ENCODE measurements at regions not wholly inside any gene's neighbourhood (a gene's known extent, or its start where the extent isn't known, plus 50 kb on each side); places are given as distances from the start of the nearest gene placed in this dataset.
"Not testable (repeated sequence)": the region's sequence is repeated elsewhere in the genome, so short reads cannot be mapped to it uniquely, and the experiment has no call there.

DNA sequence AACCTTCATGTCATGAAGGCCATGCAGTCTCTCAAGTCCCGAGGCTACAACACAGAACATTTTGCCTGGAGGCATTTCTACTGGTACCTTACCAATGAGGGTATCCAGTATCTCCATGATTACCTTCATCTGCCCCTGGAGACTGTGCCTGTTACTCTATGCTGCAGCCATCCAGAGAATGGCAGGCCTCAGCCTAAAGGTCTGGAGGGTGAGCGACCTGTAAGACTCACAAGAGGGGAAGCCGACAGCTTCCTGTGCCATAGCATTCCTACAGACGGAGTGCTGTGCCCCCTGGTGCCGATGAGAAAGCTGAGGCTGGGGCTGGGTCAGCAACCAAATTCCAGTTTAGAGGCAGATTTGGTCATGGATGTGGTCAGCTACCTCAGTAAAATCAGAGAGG is 51.3 kb upstream of the CADPS start:
- DNase-seq = no peak

DNA sequence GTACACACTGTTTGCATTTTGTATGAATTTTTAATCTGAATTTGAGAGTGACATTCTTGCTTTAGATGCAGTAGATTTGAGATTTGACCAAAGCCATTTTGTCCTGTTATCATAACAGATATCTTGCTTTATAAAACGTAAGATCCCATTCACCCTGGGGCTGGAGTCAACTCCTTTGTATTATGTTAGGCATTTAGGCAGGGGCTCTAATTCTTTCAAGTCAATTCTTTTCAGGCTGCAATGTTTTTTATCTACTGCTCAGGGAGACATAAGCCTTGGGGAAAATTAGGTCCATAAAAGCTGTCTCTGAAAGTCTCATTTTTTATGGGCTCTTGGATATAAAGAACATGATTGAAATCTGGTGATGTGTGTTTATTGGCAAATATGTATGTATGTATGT is 53.0 kb upstream of the CADPS start:
- no peak for DNase-seq

DNA sequence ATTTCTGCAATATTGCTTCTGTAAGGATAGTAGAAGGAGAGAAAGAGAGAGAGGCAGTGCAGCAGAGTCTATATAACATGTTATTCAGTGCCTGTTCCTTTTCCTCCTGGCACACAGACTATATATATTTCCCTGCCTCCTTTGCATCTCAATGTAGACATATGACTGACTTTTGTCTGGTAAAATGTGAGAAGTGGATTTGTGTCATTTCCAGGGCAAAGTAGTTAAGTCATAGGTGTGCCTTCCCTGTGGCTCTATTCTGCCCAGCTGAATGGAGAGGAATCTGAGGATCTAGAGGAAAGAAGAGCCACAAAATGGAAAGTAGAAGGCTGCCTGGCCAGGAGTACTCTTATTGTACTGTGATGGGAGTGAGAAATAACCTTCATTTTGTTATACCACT is 54.6 kb upstream of the CADPS start:
- no peak for DNase-seq

DNA sequence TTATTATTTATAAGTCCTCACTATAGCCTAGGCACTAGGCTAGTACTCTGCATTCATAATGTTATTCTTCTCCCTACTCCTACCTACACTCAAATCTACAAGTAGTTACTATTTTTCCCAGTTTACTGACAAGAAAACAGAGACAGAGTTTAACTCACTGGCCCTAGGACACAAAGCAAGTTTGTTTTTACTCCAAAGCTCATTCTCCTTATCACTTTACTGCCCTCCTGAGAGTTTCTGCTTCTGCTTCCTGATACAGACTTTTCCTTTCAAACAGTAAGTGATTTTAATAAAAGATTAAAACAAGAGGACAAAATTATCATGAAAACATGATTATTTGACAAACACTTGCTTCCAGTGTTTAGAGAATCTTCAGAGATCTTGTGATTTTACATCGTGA is 60.6 kb upstream of the CADPS start:
- DNase-seq = no peak

DNA sequence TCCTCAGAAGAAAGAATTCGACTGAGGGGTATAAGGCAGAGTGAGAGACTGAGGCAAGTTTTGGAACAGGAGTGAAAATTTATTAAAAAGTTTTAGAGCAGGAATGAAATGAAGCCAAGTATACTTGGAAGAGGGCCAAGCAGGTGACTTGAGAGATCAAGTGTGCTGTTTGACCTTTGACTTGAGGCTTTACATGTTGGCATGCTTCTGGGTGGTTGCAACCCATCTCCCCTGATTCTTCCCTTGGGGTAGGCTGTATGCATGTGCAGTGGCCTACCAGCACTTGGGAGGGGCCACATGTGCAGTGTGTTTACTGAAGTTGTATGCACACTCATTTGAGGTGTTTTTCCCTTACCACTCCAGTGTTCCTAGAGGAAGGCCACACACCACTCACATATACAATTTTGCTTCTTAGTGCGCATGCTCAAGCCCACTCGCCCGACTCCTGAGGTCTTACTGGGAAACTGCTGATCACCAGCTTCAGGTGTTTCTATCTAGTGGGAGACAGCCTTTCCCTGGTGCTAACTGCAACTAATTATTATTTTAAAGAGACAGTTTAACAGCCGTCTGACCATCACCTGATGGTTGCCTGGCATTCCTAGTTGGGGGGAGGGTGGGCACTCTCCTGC is 61.5 kb upstream of the CADPS start:
- DNase-seq = no peak

DNA sequence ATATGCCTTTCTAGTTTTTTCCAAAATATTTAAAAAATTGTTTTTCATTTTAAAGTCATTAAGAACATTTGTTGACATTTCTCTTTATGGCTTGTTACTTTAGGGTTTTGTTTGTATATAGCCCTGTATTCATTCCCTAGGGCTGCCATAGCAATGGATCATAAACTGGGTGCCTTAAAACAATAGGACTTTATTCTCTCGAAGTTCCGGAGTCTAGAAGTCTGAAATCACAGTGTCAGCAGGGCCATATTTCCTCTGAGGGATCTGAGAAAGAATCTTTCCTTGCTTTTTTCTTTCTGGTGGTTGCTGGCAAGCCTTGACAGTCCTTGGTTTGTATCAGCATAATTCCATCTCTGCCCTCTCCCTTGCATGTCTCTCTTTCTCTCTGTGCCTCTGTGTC is 63.4 kb upstream of the CADPS start:
- DNase-seq = no peak

DNA sequence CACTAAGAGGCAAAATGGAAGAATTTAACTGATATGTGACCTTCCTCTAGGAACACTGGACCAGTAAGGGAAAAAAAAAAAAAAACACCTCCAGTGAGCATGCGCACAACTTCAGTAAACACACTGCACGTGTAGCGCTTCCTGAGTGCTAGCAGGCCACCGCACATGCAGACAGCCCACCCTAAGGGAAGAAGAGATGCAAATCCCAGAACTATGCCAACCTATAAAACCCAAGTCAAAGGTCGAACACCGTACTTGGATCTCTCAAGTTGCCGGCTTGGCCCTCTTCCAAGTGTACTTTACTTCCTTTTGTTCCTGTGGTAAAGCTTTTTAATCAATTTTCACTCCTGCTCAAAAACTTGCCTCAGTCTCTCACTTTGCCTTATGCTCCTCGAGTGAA is 64.5 kb upstream of the CADPS start:
- DNase-seq = no peak

DNA sequence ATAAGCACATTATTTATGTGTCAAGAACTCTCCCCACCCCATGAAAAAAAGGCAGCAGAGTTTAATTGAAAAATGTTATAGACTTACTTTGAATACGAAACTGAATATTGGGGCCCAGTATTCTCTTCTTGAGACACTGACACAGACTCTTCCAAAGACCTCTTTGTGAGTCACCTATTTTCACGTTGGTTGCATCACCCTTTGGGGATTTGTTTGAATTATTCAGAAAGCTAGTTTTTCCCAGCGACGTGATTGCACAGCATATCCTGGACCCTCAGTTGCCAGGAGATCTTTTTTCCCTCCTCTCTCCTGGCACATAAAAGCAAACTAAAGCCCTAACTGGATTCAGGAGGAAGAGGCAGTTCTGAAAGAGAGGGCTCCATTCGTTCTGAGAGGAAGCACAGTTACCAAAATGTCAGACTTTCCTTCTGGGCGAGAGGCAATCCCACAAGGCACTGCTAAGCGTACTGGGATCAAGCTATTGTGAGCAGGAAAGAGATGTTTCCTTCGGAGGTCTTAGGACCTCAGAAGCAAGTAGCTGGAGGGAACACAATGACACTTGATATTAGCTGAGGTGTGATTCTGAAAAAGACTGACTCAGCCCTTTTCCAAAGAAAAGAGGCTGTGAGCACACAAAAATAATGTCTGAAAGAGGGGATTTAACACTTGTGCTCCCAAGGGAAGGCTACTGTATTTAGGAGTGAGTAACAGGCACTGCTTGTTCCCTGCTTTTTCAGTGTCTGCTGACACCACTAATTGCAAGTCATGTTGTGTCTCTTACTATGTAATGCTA is 65.8 kb upstream of the CADPS start:
- DNase-seq = peak; percentile 86

DNA sequence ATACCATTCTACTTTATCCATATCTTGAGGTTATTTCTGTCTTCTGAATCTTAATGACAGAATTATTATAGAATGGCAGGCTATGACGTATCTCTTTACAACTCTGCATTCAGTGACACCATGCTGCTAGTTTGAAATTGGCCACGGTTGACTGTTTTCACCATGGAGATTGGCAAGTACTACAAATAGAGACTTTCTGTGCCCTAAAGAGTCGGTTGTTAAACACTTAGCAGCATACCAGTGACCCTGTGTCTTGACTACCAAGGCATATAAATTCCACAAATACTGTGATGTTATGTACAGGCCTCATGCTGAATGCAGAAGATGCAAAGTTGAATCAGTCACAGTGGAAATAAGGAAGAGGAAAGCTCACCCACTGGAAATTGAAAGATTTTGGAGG is 67.0 kb upstream of the CADPS start:
- DNase-seq = no peak

DNA sequence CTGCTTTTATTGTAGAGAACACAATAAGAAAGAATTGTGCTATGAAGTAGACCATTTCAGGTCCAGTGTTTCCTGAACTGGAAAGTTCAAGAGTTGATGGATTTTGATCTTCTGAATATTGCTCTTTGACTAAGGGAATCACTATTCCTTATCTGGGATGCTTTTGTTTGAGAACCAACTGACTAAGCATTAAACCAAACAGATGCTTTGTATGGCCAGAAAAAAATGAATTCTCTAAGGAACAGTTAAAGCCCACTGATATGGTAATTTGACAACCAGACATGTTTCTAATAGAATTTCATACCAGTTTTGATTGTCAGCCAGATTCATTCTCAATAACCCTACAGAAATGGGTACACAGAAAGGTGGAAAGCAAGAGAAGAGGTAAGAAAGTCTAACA is 67.5 kb upstream of the CADPS start:
- no peak for DNase-seq

DNA sequence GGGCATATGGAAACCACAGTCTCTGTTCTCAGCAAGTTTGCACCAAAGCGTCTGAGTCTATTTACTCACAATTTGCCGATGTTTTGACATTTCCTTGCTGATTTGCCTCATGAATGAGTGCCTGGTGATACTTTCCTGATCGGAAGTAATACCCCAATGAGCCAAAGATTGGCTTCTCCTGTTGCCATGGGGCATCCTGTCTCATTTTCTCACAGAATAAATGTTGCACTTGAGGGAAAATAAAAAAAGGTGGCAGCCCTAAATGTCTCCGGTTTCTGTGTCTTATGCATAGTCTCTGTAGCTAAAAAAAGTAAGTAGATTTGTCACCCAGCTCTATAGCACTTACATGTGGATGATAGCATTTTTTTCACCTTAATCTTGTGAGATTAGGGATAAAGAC is 73.7 kb upstream of the CADPS start:
- no peak for DNase-seq

DNA sequence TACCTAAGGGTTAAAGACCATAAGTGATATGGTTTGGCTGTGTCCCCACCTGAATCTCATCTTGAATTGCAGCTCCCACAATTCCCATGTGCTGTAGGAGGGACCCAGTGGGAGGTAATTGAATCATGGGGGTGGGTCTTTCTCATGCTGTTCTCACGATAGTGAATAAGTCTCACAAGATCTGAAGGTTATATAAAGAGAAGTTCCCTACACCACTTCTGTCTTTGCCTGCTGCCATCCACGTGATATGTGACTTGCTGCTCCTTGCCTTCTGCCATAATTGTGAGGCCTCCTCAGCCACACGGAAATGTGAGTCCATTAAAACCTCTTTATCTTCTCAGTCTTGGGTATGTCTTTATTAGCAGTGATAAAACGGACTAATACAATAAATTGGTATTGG is 75.0 kb upstream of the CADPS start:
- no peak for DNase-seq

DNA sequence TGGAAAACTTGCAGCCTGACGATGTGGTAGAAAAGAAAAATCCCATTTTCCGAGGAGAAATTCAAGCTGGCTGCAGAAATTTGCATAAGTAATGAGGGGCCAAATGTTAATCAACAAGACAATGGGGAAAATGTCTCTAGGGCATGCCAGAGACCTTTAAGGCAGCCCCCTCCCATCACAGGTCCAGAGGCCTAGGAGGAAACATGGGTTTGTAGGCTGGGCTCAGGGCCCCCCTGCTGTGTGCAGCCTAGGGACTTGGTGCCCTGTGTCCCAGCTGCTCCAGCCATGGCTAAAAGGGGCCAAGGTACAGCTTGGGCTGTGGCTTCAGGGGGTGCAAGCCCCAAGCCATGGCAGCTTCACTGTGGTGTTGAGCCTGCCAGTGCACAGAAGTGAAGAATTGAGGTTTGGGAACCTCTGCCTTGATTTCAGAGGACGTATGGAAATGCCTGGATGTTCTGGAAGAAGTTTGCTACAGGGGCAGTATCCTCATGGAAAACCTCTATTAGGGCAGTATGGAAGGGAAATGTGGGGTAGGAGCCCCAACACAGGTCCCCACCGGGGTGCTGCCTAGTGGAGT is 75.9 kb upstream of the CADPS start:
- no peak for DNase-seq

DNA sequence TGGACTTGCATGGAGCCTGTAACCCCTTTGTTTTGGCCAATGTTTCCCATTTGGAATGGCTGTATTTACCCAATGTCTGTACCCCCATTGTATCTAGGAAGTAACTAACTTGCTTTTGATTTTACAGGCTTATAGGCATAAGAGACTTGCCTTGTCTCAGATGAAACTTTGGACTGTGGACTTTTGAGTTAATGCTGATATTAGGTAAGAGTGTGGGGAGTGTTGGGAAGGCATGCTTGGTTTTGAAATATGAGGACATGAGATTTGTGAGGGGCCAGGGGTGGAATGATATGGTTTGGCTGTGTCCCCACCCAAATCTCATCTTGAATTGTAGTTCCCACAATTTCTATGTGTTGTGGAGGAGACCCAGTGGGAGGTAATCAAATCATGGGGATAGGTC is 76.7 kb upstream of the CADPS start:
- not testable (repeated sequence) for DNase-seq

DNA sequence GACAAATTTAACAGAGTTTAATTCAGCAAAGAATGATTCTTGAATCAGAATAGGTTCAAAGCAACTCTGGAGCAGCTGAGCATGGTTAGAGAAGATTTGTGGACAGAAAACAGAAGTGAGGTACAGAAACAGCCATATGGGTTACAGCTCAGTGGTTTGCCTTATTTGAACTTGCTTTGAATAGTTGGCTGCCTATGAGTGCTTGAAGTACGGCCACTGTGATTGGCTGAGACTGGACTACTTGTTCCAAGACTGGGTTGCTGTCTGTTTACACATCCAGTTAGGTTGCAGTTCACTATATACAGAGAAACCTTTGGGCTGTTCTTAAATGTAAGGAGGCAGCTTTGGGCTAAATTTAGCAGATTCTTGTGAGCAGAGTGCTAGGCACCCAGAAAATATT is 79.4 kb upstream of the CADPS start:
- no peak for DNase-seq

DNA sequence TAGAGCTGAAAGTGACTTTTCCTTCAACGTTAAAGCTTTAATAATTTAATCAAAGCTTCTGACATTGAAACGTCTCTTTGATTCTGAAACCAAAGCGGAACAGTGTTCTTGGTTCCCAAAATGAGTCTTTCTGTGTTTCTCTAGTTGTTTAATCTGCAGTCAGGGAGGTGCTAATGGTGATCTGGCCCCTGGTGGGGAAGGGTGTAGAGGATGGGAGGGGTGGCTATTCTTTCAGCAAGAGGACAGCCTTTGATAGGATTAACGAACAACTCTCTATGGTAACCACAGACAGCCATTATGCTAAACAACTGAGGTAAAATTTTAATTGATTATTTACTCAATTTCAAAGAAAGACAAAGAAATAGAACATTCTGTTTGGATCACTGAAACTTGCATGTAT is 79.9 kb upstream of the CADPS start:
- DNase-seq = no peak

DNA sequence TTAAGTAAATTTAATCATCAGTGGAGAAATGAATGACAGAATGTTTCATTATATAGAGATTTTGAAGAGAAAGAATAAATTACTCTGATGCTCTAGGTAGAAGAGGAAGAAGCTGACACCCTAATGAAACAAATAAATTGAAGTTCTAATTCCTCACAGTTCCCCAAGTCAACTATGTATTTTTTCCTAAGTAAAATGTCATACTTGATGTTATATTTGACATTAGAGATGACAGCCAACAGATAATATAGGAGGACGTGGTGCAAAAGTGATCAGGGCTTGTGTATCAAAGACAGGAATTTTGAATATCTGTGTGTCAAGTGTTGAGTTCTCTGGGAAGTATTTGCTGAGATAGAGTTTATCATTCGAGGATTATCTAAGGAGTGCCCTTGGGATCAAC is 81.2 kb upstream of the CADPS start:
- DNase-seq = no peak

DNA sequence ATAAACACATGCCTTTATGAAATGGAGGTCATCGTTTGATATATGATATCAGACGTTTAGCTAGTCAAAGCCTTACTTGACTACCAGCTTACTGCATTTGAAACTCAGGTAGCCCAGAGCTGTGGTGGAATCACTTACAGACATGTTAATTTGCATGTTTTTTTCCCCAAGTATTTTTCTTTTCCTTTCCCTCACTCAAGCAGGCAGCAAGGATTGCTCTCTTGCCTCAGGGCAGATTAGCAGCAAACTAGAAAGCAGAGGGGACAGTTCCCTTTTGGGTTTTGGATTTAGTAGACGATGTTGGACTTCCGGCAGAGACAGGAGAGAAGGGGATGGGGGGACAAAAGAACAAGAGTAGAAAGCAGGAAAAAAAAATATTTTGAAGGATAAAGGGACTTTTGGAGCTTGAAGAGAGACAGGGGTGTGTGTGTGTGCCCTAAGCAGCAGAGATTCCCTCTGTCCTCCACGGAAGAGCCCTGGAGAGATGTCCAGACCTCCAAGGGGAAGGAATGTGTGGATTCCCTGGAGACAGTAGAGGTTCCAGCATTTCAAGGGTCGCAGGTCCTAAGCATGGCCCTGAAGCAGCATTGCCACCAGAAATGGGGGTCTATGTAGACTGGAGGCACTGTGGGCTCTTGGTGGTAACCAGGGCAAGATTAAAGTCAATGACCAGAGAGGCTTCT is 86.8 kb upstream of the CADPS start:
- no peak for DNase-seq

DNA sequence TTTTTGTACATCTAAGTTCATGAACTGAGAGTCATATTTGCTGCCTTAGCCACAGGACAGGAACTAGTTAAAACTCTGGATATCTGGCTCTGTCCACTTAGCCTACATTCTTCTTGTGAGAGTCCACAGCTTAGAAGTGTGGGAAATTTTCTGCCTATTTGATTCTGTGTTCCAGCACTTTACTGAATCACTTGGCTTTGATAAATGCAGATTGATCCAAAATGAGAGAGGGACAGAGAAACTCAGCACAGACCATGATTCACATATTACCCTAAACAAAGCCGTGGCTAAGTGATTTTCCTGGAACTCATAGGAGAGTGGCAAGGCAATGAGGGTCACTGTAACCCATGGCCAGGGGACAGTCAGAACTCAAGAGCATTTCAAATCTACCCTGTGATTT is 87.5 kb upstream of the CADPS start:
- no peak for DNase-seq

DNA sequence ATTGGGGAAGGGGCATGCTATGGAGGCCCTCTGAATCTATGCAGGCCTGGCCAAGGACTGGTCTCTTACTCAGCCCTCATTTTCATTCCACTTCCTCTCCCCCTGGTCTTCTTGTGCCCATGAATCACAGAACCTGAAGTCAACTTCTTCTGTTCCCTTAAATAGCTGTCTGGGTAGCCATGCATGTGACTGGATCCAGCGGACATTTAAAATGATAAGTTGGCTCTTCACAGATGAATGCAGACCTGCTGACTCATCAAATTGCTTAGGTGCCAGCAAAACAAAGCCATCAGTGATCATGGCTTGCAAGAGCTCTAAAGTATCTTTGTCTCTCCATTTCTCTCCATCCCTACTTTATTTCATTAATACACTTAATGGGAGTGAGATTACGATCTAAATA is 90.1 kb upstream of the CADPS start:
- peak; percentile 14 for DNase-seq

DNA sequence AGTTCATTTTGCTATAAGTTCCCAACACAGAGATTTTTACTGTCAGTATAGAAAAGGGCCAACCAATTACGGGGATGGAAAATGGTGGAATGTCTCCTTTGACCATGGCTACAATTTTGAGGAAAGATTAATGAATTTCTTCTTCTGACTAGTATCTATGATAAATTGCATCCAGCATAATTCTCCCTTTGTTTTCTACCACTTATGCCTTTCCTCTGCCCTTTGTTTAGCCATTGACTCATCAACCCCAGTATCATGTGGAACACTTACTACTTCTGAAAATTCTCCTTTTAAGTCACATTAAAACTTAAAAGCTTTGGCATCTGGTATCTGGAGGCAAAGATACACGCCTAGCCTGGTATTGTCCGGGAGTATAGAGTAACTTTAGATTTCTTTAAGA is 92.9 kb upstream of the CADPS start:
- no peak for DNase-seq

DNA sequence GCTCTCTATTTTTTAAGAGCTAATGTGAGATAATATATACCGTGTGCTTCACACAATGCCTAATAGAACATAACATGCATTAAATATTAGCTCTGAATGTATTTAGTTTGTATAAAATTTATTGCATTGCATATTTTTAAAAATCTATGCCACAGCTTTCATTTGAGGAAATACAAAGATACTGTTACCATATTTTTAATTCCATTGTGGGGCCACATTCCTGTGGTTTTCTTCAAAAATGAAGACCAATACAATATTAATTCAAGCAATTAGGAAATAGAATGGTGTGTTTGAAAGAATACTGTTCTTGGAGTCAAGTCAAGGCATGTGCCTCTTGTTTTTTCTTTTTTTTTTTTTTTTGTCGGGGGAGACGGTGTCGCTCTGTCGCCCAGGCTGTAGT is 95.4 kb upstream of the CADPS start:
- DNase-seq = peak; percentile 28

DNA sequence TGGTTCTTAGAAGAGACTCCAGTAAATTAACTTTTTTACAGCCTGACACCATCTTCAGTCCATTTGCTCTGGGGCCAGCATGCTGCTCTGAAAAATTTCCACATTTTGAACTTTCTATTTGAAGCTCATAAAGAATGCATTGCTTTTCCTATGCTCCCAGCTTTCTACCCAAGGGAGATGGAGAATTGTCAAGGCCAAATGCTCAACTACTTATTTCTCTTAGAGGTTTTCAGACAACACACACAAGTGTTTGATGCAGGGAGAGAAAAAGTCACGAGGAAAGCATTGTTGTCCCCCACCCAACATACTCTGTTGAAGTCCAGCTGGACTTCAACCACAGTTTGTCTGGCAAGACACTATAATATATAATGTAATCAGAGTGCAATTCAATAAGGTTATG is 100.3 kb upstream of the CADPS start:
- no peak for DNase-seq

DNA sequence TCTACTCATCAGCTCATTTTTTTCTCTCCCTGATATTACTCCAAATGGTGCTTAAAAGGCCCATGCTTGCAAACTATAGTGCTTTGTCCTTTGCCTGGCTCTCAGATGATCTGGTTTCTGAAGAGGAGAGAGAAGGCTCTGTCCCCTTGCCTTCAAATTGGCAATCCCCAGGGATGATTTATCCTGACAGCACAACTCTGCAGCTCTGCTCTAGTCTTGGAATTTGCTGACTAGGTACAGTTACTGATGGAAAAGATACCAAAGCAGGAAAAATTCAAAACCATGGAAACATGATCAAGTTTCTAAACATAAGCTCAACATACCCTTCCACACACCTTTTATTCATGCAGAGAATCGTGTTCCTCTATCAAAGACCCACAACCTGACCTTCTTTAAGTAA is 106.7 kb upstream of the CADPS start:
- DNase-seq = no peak

Data from fibroblast of skin of right quadriceps (primary cell).